Forelimb muscle (tissue), 1 donor: ENCODE measurements at regions not wholly inside any gene's neighbourhood (a gene's known extent, or its start where the extent isn't known, plus 50 kb on each side); places are given as distances from the start of the nearest gene placed in this dataset.
"Not testable (repeated sequence)": the region's sequence is repeated elsewhere in the genome, so short reads cannot be mapped to it uniquely, and the experiment has no call there.

ENCODE experiments used
- DNase-seq: peaks from one replicate; pipeline ENCODE4 v3.0.0-alpha.2; 2013; ENCODE audit warnings: low read depth

GRCh38 chr22:48489551-48490499 is 1337.8 kb downstream of the BRD1 start:
- DNase-seq, result no peak

- DNase-seq, result no peak
Measured at GRCh38 chr22:48488611-48489511, 1338.8 kb downstream of the BRD1 start.

- DNase-seq, result no peak
Measured at GRCh38 chr22:48488149-48488551, 1339.5 kb downstream of the BRD1 start.

GRCh38 chr22:48486558-48486957 is 1341.1 kb downstream of the BRD1 start:
- DNase-seq, result no peak

- no peak for DNase-seq
Measured at GRCh38 chr22:48486134-48486532, 1341.5 kb downstream of the BRD1 start.

- no peak for DNase-seq
Measured at GRCh38 chr22:48485149-48486133, 1342.2 kb downstream of the BRD1 start.

GRCh38 chr22:48483764-48484528 is 1343.7 kb downstream of the BRD1 start:
- DNase-seq, result no peak

- no peak for DNase-seq
Measured at GRCh38 chr22:48482771-48483170, 1344.9 kb downstream of the BRD1 start.

- not testable (repeated sequence) for DNase-seq
Measured at GRCh38 chr22:48482198-48482597, 1345.5 kb downstream of the BRD1 start.

GRCh38 chr22:48481748-48482147 is 1345.9 kb downstream of the BRD1 start:
- DNase-seq, result no peak

- no peak for DNase-seq
Measured at GRCh38 chr22:48478529-48479265, 1349.0 kb downstream of the BRD1 start.

GRCh38 chr22:48478124-48478523 is 1349.5 kb downstream of the BRD1 start:
- no peak for DNase-seq

GRCh38 chr22:48477031-48477721 is 1350.5 kb downstream of the BRD1 start:
- DNase-seq, result no peak

GRCh38 chr22:48476577-48476976 is 1351.1 kb downstream of the BRD1 start:
- no peak for DNase-seq

GRCh38 chr22:48475661-48476345 is 1351.9 kb downstream of the BRD1 start:
- no peak for DNase-seq

- no peak for DNase-seq
Measured at GRCh38 chr22:48474881-48475280, 1352.8 kb downstream of the BRD1 start.

- DNase-seq, result no peak
Measured at GRCh38 chr22:48473202-48473601, 1354.5 kb downstream of the BRD1 start.

- no peak for DNase-seq
Measured at GRCh38 chr22:48464246-48464645, 1363.4 kb downstream of the BRD1 start.
